Stimulated activated CD4-positive, alpha-beta T cell treated with anti-CD3 and anti-CD28 coated beads, Interleukin-15, amount 100 ng/mL, for 1 hour (primary cell): ENCODE measurements at regions not wholly inside any gene's neighbourhood (a gene's known extent, or its start where the extent isn't known, plus 50 kb on each side); places are given as distances from the start of the nearest gene placed in this dataset.

ENCODE experiments used
- DNase-seq, 2 donors: peaks; one replicate each; pipeline ENCODE4 v3.0.0-alpha.2; 2020; ENCODE audit warnings: low read depth in 1 of 2, low spot score in 1 of 2

DNA sequence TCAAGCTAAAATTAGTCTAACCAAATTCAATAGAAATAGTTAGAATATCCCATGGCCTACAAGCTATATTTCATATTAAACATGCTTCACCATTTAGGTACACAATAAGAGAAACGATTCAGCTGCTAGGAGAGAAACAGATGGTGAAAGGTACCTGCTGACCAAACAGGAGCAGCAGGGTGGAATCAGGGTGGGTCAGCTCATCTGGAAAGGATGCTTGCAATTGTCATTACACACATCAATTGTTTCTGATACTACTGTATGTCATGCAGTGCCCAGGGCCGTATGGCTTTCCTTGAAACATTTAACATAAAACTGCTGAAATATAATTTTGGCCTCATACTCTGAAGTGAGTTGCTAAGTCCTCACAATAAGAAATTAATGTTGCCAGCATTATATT is 776.0 kb downstream of the DACH1 start:
- no peak for DNase-seq

DNA sequence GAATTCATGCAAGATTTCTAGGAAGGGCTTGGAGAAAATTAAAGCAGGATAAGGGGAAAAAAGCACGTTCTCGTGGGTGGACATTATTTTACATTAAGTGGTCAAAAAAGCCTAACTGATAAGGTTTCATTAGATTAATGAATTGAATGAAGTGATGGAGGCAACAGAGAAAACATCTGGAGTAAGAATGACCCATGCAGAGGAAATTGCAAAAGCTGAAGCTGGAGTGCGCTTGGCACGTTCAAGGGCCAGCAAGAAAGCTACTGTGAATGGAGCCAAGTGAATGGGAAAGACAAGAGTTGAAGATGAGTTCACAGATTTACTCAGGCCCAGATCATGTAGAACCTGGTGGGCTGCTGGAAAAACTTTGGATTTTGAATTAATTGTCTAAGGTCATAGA is 777.9 kb downstream of the DACH1 start:
- no peak for DNase-seq

DNA sequence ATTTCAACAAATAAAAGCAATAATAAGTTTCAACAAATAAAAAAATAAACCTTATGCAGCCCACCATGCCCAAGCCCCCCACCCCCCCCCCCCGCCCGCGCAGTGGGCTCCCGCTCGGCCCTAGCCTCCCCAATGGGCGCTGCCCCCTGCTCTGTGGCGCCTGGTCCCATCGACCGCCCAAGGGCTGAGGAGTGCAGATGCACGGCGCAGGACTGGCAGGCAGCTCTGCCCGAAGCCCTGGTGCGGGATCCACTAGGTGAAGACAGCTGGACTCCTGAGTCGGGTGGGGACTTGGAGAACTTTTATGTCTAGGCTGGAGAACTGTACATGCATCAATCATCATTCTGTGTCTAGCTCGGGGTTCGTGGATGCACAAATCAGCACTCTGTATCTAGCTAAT is 779.6 kb downstream of the DACH1 start:
- DNase-seq: no peak

DNA sequence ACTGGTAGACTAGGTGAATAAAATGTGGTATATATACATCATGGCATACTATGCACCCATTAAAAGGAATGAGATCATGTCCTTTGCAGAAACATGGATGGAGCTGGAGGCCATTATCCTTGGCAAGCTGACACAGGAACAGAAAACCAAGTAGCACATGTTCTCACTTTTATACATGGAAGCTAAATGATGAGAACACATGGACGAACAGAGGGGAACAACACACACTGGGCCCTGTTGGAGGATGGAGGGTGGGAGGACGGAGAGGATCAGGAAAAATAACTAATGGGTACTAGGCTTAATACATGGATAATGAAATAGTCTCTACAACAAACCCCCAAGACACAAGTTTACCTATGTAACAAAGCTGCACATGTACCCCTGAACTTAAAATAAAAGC is 780.0 kb downstream of the DACH1 start:
- DNase-seq: no peak

DNA sequence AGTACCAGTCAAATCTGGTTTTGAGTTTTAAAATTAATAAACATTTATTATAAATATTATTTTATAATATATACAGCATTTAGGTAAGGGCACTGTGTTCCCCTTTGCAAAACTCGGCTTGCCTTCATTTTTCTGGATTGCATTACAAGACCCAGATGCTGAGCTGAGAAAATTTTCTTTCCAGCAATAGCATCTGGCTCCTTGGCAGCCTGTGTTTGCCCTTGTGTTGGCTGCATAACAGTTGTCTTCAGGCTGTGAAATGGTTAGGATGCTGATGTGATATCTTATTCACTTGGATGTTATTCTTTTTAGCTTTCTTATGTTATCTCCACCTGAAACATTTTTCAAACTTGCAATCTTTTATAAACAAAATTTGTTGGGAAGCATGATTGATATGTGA is 784.4 kb downstream of the DACH1 start:
- no peak for DNase-seq

DNA sequence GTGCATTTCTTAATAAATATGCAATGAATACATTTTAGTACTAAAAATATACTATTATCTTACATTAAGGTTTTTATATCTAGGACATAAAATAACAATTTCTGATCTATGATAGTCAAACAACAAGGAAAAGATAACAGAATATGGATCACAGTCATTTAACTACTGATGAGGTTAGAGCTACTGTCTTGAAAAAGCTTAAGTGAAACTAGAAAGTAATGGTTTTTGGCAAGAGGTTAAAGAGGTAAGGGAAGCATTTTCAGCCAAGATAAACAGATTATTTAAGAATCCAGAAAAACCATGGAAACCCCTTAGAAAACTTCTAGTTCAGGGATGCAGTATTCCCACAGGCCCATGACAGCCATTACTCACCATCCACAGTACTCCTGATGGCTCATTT is 787.4 kb downstream of the DACH1 start:
- DNase-seq: no peak

DNA sequence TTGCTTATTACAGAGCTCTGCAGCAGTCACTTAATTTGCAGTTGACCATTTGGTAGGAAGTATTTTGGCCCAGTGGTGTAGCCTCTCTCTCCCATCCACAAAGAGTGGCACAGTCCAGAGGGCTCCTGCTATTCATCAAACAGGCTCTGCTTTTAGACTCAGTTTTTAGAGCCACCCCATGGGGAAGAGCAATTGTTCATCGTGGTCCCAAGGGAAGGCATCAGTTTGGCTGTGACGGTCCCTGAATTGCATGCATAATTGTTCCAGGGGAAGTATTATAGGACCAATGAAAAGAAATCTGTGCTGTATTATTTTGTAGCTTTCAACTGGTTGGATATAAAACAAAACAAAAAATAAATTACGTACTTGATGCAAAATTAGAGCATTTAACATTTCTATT is 799.0 kb downstream of the DACH1 start:
- DNase-seq: no peak

DNA sequence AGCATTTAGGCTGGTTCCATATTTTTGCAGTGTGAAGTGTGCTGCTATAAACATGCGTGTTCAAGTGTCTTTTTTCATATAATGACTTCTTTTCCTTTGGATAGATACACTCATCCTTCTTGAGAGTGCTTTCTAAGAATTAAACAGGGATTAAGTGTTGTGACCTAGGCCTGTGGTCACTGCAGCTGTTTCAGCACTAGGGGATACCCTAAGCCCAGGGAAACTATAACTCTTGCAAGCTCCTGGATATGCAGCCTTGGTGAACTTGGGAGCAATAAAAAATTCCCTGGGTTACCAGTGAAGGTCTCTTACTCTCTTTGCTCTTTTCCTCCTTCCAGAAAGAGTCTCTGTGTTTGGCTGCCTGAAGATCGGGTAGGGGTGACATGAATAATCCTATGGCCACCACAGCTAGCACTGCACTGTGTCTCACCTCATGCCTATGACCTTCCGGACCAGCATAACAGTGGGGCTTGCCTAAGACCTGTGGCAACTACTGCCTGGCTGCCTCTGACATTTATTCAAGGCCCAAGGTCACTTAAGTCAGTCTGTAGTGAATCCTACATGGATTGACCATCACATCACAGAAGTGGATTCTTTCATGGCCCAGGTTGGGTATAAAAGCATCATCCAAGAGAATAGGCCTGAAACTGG is 799.7 kb downstream of the DACH1 start:
- no peak for DNase-seq

DNA sequence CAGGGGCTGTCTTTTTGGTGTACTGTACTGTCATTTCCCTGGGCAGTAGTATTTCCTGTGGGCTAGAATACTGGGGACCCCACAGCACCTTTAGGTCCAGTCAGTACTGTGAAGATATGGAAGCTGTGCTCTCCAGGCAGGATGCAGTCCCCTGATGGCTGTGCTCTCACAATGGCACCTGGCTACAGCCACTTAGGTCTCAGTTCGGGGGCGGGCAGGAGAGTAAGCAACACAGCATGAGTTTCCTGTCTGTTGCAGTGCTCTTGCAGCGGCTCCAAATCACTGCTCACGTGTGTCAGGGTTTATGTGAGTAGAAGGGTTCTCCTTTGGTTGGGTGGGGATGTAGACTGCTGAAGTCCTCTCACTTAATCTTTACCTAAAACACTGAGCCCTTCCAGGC is 810.4 kb downstream of the DACH1 start:
- no peak for DNase-seq

DNA sequence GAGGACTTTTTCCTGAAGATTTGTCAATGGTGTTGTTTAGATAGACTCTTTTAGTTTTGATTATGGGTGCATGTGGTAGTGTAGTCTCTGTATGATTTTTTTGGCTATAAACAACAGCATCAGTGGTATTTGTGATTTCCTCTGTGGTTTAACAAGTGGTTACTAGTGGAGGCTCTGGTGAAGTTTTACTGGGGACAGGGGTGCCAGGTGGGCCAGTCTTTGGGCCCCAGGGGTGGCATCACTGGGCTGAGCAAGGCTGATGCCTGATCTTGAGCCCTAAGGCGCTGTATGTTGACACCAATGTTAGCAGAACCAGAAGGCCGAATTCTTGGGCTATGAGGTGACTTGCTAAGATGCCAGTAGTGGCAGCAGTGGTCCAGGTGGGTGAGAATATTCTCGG is 811.4 kb downstream of the DACH1 start:
- no peak for DNase-seq

DNA sequence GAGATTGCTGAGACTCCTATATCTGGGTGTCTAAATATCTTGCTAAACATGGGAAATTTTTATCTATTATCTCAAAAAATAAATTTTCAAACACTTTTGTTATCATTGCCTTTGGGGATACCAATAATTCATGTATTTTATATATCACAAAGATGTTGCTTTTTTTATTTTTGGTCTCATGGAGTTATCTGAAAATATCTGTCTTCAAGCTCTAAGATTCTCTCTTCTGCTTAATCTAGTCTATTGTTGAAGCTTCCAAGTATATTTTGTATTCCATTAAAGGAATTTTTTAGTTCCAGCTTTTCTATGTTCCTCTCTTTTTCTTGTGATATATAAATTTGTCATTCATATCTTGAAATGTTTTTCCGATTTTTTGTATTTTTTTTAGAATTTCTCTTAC is 812.0 kb downstream of the DACH1 start:
- DNase-seq: no peak

DNA sequence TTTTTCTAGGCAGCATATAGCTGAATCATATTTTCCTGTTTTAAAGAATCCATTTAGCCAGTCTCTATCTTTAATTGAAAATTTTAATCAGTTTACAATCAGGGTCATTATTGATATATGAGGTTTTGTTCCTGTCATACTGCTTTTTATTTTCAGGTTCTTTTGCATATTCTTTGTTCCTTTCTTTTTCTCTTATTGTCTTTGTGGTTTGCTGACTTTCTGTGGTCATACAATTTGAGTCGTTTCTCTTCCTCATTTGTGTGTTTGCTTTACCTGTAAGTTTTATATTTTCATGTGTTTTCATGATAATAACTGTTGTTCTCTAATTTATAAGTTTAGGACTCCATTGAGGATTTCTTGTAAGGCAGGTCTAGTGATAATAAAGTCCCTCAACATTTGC is 812.6 kb downstream of the DACH1 start:
- DNase-seq: no peak

DNA sequence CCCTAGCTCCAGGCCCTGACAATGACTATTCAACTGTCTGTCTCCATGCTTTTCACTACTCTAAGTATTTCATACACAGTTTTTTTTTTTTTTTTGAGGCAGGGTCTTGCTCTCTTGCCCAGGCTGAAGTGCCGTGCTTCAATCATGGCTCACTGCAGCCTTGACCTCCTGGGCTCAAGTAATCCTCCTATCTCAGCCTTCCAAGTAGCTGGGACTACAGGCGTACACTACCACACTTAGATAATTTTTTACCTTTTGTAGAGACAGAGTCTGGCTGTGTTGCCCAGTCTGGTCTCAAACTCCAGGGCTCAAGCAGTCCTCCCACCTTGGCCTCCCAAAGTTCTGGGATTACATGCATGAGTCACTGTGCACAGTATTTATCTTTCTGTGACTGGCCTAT is 815.4 kb downstream of the DACH1 start:
- DNase-seq: no peak

DNA sequence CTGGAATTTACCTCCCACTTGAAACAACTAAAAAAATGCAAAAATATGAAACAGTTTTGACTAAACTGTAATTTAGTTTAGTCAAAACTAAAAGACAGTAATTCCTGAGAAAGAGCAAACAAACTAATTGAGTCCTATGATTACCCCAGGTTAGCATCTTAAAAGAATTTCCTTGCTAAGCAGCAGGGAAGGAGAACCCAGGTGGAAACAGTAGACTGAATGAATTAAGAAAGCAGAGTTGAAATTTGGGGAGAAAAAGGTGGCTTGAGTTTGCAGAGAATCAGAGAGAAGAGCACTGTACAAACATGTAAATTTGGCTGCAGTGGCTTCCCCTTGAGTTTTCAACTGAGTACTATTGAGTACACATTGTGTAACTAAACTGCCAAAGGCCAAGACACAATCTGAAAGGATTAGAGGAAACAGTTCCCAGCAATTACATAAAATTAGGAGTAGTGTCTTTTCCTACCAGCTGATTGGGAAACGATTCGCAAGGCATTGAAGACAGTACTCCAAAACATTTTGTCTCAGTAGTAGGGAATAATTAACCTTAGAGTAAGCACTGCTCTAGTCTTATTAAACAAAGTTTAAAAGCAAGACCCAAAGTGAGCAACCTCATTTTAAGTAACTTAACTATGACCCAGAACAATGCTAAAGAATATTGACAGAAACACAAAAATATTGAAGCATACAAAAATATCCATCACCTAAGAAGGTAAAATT is 820.5 kb downstream of the DACH1 start:
- no peak for DNase-seq

DNA sequence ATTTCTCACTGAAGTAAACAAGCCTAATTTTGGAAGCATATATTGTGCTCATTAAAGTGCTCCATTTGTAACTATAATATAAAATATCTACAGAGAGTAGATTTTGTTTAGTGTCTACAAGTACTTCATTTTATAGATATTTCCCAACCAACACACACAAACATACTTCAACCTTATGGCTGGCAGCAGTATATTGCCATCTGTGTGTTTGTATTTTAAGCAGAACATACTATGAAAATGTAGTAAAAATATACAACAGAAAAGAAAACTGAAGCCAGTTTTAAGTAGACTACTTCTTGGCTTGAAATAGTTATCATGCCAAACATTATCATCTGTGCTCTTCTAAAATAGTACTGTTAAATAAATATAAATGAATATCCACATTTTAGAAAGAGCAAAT is 821.9 kb downstream of the DACH1 start:
- no peak for DNase-seq

DNA sequence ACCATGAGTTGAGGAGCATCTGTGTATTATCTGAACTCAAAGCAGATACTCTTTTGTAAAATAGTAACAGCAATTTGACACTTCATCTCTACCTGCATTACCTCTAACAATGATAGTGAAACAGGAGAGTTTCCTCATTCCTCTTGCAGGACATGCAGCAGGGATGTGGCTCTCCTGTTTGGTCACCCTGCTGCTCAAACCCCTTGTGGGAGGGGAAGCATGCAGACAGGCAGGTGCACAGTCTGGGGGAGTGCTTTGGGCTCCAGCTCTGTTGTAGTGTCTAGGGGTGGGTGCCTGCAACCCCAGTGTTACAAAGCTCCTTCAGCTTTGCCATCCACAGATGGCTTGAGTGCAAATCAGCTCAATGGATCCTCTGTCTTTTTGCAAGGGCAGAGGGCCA is 827.6 kb downstream of the DACH1 start:
- DNase-seq: no peak

DNA sequence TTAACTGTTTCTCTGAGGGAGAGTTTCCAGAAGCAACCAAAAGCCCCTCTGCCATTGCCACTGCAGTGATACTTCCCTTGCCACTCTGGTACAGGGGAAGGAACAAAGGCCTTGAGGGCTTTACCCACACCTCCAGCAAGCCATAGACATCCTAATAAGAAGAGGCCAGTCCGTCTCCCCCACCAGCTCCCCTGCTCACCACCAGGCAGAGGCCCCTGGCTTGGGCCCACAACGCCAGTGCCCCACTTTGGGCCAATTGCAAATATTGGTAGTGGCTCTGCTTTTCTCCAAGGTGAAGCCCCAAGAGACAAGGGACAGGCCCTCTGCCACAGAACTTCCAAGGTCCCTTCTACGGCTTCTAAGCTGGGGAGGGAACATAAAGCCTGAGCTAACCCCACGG is 833.0 kb downstream of the DACH1 start:
- no peak for DNase-seq

DNA sequence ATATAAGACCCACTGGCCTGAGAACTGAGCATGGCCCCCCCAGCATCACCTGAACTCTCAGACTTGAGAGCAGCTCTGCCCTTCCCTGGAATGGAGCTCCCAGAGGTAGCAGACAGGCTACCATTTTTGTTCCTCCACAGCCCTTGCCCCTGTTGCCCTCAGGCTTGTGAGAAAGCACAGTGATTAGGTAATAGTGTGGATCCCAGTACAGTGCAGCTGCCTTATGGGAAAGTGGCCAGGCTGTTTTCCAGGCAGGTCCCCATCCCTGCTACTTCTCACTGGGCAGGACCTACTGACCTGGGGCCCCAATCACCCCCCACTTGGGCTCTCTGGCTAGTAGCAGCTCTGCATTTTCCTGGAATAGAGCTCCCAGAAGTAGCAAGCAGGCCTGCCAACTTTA is 834.0 kb downstream of the DACH1 start:
- no peak for DNase-seq

DNA sequence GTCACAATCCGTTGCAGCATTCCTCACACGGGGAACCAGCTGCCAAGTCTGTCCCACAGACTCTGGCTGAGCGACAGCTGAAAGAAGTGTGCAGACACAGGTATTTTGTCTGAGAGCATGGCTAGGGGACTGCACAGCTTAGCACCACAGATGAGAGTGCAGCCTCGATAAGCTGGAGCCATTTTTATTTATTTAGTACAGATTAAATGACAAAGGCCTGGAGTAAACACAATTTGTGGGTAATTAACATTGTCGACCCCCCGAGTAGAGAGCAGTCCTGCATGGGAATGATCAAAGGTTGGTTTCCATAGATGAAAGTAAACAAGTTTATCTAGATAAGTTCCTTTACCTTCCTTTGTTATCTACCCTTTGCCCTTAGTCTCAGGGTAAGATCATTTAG is 836.2 kb downstream of the DACH1 start:
- no peak for DNase-seq

DNA sequence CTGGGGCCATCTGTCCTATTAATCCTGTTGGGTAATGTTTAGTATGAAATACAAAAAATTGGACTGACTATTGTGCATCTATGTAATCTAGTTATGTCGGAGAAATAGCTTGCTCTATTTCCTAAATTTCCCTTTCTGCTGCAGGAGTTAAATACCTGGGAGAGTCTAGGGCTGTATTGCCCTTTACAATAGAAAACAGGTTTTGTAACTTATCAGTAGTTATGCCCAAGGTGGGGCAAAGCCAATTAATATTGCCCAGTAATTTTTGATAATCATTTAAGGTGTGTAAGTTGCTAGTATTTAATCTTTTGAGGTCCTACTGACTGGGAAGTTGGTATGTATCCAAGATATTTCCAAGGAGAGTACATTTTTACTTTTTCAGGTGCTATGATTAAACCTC is 838.1 kb downstream of the DACH1 start:
- no peak for DNase-seq

DNA sequence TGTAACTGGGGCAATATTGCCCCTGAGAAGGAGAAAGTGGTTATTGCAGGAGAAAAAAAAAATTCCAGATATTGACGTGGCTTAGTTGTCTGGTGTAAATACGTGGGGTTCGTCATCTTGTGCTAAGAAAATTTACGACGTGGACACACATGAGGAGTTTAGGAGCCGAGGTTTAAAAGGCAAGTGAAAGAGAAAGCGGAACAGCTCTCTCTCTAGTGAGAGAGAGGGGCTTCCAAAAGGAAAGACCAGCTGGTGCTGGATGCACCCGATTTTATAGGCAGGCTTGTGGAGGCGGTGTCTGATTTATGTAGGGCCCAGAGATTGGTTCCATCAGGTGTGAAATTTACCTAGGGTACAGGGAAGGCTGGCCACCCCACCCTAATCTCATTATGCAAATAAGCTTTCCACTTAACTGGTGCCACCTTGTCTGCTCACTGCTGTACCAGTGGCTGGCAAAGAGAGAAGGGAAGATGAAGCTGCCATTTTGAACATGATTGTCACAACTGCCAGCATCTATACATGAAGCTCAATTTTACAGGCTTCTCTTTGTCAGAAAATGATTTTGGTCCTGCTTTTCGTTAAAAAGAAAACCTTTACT is 845.1 kb downstream of the DACH1 start:
- no peak for DNase-seq

DNA sequence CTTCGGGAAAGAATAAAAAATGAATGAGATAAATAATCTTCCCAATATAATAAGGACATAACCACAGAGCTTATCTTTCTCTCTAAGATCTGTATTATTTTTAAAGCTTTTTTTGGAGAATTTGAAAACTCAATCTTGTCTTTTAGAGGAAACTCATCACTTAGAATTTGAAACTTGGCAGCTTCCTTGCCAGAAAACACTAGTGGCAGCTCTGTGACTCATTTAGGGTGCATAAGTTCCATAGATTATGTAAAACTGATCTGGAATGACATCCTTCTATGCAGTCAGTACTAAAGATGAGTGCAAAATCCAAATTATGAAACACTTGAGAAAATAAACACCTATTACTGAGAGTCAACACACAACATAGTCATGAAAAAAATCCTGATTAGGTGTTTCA is 848.0 kb downstream of the DACH1 start:
- DNase-seq: no peak

DNA sequence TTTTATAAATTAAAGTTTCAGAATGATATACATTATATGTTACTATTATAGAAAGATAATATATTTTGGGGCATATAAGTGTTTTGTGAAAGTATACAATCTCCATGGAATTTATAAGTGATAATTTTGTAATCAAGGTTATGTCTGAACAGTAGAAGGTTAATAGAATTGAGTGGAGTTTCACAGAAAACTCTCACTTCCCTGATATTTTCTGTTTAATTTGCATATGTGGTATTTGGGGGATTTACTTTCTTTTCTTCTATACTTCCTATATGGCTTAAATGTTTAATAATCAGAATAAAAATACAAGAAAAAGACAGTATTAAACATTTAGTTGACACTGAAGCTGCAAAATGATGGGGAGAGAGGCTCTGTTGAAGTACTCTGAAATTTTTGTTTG is 848.5 kb downstream of the DACH1 start:
- DNase-seq: no peak
